Vagina (tissue), 2 donors: ENCODE measurements at regions not wholly inside any gene's neighbourhood (a gene's known extent, or its start where the extent isn't known, plus 50 kb on each side); places are given as distances from the start of the nearest gene placed in this dataset.

Source experiments
- DNase-seq, 2 donors: peaks; one replicate each; pipeline ENCODE4 v3.0.0-alpha.2; 2017; ENCODE audit errors: extremely low spot score in 2 of 2
- H3K27ac ChIP-seq: fragments of 200-600 bp; sonication (generic); one replicate; pipeline ENCODE4 v1.5.1; 2019
- H3K27me3 ChIP-seq: fragments of 200-600 bp; sonication (generic); one replicate; pipeline ENCODE4 v1.5.1; 2019
- H3K36me3 ChIP-seq, 2 donors: fragments of 200-600 bp; sonication (generic); one replicate each; pipeline ENCODE4 v1.5.1; 2017 to 2019
- H3K4me1 ChIP-seq: fragments of 200-600 bp; sonication (generic); one replicate; pipeline ENCODE4 v1.5.1; 2019
- H3K4me3 ChIP-seq, 2 donors: fragments of 200-600 bp; sonication (generic); 1 replicate in 1 of 2; 2 replicates in 1 of 2; pipeline ENCODE4 v1.5.1; 2016 to 2019
- H3K9me3 ChIP-seq: fragments of 200-600 bp; sonication (generic); one replicate; pipeline ENCODE4 v1.5.1; 2019
- CTCF ChIP-seq, 3 experiments: fragments of 450-650 bp in 2 of 3; fragments of 200-600 bp in 1 of 3; sonication (generic) in 1 of 3; IDR thresholded peaks; one replicate each; pipeline ENCODE4 v1.5.1; 2017 to 2019; ENCODE audit warnings: antibody characterized with exemption in 3 of 3, mild to moderate bottlenecking in 2 of 3, moderate library complexity in 2 of 3
- POLR2A ChIP-seq, 2 donors: fragments of 450-650 bp; IDR thresholded peaks; one replicate each; pipeline ENCODE4 v1.6.1; 2017; ENCODE audit warnings: antibody characterized with exemption in 2 of 2, mild to moderate bottlenecking in 2 of 2, moderate library complexity in 2 of 2
- POLR2AphosphoS5 ChIP-seq, 2 donors: sonication (generic); formaldehyde crosslinking; IDR thresholded peaks; one replicate each; pipeline ENCODE4 v1.9.0; 2017; ENCODE audit warnings: antibody characterized with exemption in 2 of 2, mild to moderate bottlenecking in 2 of 2, low read depth in 1 of 2; ENCODE audit not compliant: insufficient read depth in 1 of 2
- intact Hi-C: fragments of 100-400 bp; cut with DNase I; formaldehyde crosslinking; loops from one replicate; pipeline ENCODE4 v1.15.1; 2023

GRCh38 chr22:23383491-23384361 is 196.4 kb downstream of the IGLL1 start:
- no peak for DNase-seq
- H3K27ac ChIP-seq: no peak overlapping the region
- no peaks in the 10 kb centered on the region for H3K36me3 ChIP-seq
- no peaks in the 10 kb centered on the region for H3K9me3 ChIP-seq
- intact Hi-C loops: loop anchor here (10.0 kb wide), 1 partner anchor 79 kb away; no protein-coding TSS in a partner anchor
- no peaks in the 10 kb centered on the region for H3K4me1 ChIP-seq
- H3K4me3 ChIP-seq: no peak overlapping the region
- TF ChIP-seq POLR2AphosphoS5 (IDR thresholded peaks at IDR 0.05; ENCODE audit: insufficient read depth in 1 of 2, low read depth in 1 of 2) (no peak), CTCF (IDR thresholded peaks at IDR 0.05) (no peak), POLR2A (IDR thresholded peaks at IDR 0.05) (no peak)
- no peaks in the 10 kb centered on the region for H3K27me3 ChIP-seq

GRCh38 chr22:23382428-23383218 is 197.5 kb downstream of the IGLL1 start:
- Histone ChIP-seq H3K27me3 (no peaks in the 10 kb centered on the region), H3K4me1 (no peaks in the 10 kb centered on the region), H3K4me3 (no peak overlapping the region), H3K27ac (no peak overlapping the region), H3K36me3 (no peaks in the 10 kb centered on the region), H3K9me3 (no peaks in the 10 kb centered on the region)
- intact Hi-C loops: loop anchor here (10.0 kb wide), 1 partner anchor 78 kb away; no protein-coding TSS in a partner anchor
- no peak for TF ChIP-seq POLR2AphosphoS5 (IDR thresholded peaks at IDR 0.05; ENCODE audit: insufficient read depth in 1 of 2, low read depth in 1 of 2)
- no peak for TF ChIP-seq POLR2A (IDR thresholded peaks at IDR 0.05)
- no peak for TF ChIP-seq CTCF (IDR thresholded peaks at IDR 0.05)
- DNase-seq: no peak

- no peak for TF ChIP-seq POLR2A (IDR thresholded peaks at IDR 0.05)
- TF ChIP-seq CTCF (IDR thresholded peaks at IDR 0.05): no peak
- no peak for TF ChIP-seq POLR2AphosphoS5 (IDR thresholded peaks at IDR 0.05; ENCODE audit: insufficient read depth in 1 of 2, low read depth in 1 of 2)
- Histone ChIP-seq H3K27ac (no peak overlapping the region), H3K9me3 (no peaks in the 10 kb centered on the region), H3K4me3 (no peak overlapping the region), H3K27me3 (no peaks in the 10 kb centered on the region), H3K4me1 (no peaks in the 10 kb centered on the region), H3K36me3 (no peaks in the 10 kb centered on the region)
- intact Hi-C loops: loop anchor here (10.0 kb wide), 1 partner anchor 77 kb away; no protein-coding TSS in a partner anchor
- no peak for DNase-seq
These were observed 198.2 kb downstream of the IGLL1 start for GRCh38 chr22:23381661-23382427.

- intact Hi-C loops: loop anchor here (10.0 kb wide), 1 partner anchor 76 kb away; no protein-coding TSS in a partner anchor
- no peaks in the 10 kb centered on the region for H3K27me3 ChIP-seq
- no peaks in the 10 kb centered on the region for H3K9me3 ChIP-seq
- H3K4me3 ChIP-seq: no peak overlapping the region
- DNase-seq: no peak
- no peaks in the 10 kb centered on the region for H3K36me3 ChIP-seq
- TF ChIP-seq POLR2A (IDR thresholded peaks at IDR 0.05) (no peak), POLR2AphosphoS5 (IDR thresholded peaks at IDR 0.05; ENCODE audit: insufficient read depth in 1 of 2, low read depth in 1 of 2) (no peak), CTCF (IDR thresholded peaks at IDR 0.05) (no peak)
- H3K27ac ChIP-seq: no peak overlapping the region
- no peaks in the 10 kb centered on the region for H3K4me1 ChIP-seq
These were observed 199.2 kb downstream of the IGLL1 start for GRCh38 chr22:23380911-23381310.
